ENCODE measurements at regions not wholly inside any gene's neighbourhood (a gene's known extent, or its start where the extent isn't known, plus 50 kb on each side); places are given as distances from the start of the nearest gene placed in this dataset.
"Not testable (repeated sequence)": the region's sequence is repeated elsewhere in the genome, so short reads cannot be mapped to it uniquely, and the experiment has no call there.

DNA sequence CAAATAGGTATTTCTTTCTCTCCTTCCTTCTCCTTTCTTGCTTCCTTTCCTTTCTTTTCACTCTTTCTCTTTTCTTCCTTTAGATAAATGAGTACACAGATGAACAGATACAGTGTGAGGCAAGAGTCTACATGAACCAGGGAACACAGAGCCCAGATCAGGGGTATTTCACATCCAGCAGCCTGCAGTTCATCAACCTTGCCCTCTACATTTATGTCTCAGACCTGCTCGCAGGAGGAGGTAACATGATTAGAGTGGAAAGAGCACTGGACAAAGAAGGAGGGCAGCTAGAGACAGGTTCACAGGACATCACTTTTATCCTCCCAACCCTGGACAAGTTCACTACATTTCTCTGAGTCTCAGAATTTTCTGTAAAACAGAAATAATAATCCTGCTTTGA, 773.1 kb downstream of the NTRK3 start:
- intact Hi-C loops (cut with micrococcal nuclease) = no loop called here

DNA sequence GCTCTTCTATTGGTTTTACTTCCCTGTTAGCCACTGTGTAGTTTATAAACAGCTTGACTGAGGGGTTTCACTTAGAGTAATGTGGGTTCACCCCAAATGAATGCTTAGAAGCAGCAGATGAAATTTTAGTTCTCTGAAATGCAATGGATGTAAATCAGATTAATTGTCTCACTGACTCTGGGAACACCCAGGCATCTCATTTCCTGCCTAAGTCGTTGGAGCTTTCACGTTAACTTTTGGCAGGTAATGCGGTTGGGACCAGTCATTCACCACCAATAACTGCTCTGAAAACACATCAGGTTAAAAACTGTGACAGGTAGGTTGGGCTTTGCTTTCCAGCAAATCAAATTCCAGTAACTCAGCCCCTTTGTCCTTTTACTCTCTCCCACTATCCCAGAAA, 775.4 kb downstream of the NTRK3 start:
- intact Hi-C loops (cut with micrococcal nuclease) = no loop called here

DNA sequence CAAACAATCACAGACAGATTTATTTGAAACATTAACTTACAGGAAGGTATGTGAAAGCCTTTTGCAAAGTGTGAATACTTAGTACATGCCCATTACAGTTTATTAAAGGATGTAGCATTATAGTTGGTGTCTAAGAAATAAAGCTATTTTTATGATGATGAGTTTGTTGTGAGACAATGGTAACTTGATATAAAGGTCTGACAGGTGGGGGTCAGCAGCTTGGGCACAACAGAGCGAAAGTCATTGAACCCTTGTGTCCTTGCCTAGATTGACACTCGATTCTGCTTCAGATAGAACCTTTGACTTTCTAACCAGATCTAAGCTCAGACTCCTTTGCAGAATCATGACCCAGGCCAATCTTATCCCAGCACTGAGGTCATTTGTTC, 777.9 kb downstream of the NTRK3 start:
- intact Hi-C loops (cut with micrococcal nuclease) = no loop called here

DNA sequence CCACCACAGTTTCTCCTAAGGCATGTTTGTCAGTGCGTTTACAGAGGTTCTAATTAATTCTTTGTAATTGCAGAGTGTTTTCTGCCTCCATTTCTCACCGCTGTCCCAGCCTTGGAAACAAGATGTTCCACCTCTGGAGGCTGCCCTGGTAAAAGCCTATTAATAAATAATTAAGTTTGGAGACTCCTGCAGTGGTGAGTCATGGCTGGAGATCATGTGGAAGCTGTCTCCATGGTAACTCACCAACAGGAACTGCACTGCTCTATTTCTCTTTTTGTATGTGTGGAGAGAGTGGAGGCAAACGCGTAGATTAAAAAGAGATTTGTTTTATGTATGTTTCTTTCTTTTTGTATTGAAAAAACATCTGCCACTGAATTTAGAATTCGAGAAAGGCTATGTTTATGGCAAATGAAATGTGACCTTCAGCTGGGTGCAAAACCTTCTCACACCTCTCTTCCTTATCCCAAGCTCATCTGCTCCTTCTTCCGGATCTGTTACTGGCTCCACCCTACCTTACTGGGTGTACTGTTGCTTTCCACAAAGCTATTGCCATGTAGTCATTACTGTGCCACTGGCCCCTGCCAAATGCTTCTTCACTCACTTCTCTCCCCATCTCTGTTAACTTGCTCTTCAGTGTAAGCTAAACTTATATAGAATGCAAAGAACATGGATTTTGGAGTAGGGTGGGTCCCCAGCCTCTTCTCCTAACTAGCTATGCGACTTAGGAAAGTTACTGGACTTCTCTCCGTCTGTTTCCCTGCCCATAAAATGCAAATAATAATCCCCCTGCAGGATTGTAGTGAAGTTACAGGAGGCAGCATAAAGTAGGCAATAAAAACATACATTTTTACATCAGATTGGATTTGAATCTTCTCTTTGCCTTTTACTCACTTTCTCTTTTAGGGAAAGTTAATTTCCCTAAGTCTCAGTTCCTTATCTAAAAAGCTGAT, 778.5 kb downstream of the NTRK3 start:
- intact Hi-C loops (cut with micrococcal nuclease) = no loop called here

DNA sequence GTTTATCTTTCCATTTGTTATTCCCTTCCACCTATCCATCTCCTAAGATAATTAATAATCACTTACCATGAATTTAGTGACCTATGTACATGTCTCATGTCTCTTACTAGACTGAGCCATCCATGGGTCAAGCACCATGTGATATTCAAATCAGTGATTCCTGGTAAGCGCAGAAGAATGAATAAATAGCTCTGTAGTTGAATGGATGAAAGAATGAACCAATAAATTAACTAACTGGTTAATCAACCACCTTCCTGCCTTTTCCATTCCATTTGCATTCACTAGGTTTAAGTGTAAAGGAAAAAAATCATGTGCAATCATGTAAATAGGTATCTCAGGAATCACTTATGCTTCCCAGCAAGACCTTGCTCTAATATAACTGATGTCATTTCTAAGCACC, 779.5 kb downstream of the NTRK3 start:
- intact Hi-C loops (cut with micrococcal nuclease) = no loop called here

DNA sequence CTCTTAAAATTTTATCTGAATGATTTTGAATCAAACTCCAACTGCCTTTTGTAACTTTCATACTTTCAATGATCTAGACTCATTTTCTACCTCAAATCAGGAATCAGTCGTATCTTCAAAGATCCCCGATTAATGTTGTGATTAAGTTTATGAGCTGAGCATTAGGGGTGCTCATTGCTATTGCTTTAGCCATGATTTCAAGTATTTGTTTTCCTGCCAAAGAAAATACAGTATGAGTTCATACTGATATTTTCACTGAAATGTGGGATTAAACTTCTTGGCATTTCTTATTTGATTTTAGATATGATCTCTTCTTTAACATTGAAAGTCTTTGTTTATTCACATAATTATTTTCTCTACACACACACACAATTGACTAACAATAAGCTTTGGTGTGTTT, 785.6 kb downstream of the NTRK3 start:
- intact Hi-C loops (cut with micrococcal nuclease) = no loop called here

DNA sequence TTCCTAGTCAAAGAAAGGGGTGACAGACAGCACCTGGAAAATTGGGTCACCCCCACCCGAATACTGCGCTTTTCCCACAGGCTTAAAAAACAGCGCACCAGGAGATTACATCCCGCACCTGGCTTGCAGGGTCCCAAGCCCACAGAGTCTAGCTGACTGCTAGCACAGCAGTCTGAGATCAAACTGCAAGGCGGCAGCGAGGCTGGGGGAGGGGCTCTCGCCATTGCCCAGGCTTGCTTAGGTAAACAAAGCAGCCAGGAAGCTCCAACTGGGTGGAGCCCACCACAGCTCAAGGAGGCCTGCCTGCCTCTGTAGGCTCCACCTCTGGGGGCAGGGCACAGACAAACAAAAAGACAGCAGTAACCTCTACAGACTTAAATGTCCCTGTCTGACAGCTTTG, 792.6 kb downstream of the NTRK3 start:
- intact Hi-C loops (cut with micrococcal nuclease) = not testable (repeated sequence)

DNA sequence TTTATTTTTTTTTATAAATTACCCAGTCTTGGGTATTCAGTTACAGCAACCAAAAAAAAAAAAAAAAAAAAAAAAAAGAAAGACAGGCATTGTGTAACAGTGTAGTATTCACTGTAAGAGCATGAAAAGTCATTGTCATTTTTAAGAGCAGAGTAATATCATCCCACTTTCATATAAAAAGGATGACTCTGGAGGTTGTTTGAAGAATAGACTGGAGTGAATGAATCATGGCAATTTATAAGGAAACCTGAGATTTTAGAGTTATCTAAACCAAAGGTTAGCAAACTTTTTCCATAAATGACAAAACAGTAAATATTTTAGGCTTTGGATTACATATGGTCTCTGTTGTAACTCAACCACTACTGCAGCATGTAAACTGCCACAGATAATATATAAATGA, 794.9 kb downstream of the NTRK3 start:
- intact Hi-C loops (cut with micrococcal nuclease) = no loop called here

DNA sequence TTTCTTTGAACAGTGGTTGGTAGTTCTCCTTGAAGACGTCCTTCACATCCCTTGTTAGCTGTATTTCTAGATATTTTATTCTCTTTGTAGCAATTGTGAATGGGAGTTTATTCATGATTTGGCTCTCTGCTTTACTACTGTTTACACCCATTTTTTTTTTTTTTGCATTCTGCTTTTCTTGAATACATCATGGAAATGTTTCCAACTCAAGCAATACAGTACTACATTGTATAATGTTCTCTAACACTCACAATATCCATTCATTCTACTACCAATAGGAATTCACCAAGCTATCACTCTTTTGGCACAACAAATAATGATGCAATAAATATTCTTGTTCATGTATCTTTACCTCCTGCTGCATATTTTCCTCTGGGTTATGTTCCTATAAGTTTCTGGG, 801.7 kb downstream of the NTRK3 start:
- intact Hi-C loops (cut with micrococcal nuclease) = no loop called here

DNA sequence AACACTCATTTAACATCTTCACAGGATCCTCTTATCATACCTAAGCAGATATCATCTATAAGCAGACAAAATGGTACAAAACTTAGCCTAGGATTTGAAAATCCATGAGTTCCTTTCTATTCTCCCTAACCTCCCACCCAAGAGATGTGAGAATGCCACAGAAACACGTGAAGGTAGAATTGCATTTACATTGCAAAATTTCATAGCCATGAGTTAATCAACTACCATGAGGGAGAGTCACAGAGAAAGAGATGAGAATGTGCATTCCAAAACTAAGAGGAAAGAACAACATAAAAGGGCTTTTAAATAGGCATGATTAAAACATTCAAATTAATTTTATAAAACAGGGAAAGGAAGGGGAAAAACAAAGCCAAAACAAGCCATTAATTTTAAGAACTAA, 806.2 kb downstream of the NTRK3 start:
- intact Hi-C loops (cut with micrococcal nuclease) = no loop called here

DNA sequence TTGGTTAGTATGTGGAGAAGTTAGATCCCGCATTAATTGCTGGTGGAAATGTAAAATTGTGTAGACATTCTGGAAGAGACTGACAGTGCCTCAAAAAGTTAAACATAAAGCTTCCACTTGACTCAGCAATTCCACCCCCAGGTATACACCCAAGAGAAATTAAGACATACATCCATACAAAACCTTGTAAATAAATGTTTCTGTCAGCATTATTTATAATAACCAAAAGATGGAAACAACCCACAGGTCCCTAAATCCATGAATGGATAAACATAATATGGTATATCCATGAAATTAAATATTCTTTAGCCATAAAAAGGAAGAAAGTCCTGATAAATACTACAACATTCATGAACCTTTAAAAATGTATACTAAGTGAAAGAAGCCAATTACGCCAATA, 817.4 kb downstream of the NTRK3 start:
- intact Hi-C loops (cut with micrococcal nuclease) = no loop called here

DNA sequence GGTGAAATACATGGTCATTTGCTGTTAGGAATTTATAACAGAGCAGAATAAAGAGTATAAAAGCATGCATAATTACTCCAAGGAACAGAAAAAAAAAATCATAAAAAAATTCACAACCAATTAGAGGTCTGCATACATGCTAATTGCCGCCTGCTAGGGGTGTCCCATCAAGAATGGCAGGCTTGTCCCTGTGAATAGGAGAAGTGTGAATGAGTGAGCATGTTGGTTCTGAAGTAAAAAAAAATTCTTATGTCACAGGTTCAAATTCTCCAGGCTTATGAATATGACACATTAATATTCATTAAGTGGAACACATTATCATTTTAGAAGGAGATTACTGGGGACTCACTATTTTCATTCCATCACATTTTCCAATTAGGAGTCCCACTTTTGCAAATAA, 822.7 kb downstream of the NTRK3 start:
- intact Hi-C loops (cut with micrococcal nuclease) = no loop called here

DNA sequence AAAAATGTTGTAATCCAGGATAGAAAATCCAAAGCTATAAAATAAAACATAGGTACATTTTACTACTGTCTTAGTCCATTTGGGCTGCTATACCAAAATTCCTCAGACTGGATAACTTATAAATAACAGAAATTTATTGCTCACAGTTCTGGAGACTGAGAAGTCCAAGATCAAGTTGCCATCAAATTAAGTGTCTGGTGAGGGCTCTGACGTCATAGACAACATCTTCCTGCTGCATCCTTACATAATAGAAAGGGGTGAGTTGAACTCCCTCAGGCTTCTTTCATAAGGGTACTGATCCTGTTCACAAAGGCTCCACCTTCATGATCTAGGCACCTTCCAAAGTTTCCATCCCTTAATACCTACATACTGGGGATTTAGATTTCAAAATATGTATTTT, 826.8 kb downstream of the NTRK3 start:
- intact Hi-C loops (cut with micrococcal nuclease) = no loop called here

DNA sequence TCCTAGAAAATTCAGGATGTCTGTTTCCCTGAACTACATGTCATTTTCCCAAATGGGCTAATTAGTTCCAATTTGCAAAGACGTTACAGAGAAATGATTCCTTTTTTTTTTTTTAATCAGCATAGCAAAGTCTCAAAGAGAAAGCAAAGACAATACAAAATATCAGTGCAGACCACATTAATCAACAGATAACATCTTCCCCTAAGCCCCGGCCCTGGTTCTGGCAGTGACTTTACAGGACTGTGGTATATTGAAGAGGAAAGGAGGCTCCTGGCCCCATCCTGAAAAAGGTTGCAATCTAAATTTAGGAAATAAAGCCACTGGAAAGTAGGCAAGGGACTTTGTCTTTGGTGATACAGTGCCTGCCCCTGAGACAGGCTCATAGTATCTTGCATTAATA, 836.5 kb downstream of the NTRK3 start:
- intact Hi-C loops (cut with micrococcal nuclease) = no loop called here

DNA sequence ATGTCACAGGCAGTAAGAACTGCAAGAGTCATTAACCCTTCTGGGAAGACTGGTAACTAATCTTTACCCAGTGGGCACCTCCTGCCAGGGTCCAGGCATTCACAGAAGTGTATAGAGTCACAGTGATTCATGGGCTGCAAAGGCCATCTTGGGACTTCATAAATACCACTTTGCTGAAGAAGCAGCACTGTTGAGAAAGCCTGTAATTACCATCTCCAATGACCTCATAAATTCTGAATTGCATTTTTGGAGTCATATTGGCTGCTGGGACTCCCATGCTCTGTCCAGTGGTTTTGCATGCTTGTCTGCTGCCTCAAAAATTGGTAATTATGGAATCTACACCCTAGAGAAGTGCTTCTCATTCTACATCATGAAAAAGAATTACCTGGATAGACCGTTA, 837.2 kb downstream of the NTRK3 start:
- intact Hi-C loops (cut with micrococcal nuclease) = no loop called here

DNA sequence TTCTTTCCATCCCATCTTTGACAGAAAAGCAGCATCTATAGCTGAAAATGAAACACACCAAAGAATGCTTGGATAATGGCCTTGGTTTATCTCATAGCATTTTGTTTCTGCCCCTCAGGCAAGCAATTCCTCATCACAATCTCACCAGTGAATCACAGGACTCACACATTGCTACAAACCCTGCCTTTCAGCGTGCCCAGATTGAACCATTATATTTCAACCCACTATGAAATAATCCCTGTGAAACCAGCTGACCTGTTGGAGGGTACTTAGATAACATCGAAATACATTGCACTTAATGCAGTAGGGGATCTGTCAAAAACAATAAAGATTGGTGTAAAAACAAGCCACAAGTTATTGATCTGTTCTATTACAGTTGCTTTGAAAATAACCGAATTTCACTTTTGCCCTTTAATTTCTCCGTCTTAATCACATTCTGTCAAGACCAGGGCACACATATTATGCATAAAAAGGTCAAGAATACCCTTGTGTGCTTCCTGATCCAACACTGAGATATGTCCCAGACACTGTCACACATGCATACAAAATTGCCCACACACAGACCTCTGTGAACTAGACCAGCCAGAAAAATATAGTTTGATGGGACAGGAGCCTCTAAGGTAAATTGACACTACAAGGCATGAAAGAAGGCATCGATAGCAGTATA, 839.8 kb downstream of the NTRK3 start:
- intact Hi-C loops (cut with micrococcal nuclease) = no loop called here

DNA sequence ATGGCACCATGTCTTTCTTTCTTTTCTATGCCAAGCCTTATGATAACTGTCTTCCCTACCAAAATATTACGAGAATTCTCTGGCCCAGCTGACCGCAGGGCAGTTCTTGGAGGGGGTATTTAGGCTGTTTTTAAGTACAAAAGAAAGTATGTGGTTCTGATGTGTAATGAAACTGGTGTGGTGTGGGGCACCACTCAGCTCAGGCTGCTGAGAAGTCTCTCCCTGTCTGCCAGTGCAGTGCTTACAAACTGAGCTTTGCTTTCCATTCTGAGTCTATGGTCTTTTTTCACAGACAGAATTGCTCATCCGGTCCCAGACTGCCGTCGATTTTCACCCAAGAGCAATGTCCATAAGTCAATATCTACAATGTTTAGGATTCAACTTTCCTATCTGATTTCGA, 847.6 kb downstream of the NTRK3 start:
- intact Hi-C loops (cut with micrococcal nuclease) = no loop called here

DNA sequence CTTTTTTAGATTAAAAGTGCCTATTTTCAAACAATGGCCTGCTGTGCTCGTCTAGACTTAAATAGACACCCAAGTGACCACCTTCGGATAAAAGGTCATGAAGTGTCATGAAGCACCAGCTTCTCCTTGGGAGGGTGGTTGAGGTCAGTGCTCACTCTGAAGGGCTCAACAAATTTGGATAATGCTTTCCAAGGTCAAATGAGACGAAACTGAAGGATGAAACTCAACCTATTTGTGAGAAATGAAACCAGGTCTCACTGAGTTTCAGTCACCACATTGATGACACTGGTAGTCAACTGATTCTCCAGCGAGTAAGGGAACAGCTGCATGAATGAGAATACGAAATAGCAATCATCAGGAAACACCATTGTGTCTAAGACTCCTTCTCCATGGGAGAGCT, 852.6 kb downstream of the NTRK3 start:
- intact Hi-C loops (cut with micrococcal nuclease) = no loop called here

DNA sequence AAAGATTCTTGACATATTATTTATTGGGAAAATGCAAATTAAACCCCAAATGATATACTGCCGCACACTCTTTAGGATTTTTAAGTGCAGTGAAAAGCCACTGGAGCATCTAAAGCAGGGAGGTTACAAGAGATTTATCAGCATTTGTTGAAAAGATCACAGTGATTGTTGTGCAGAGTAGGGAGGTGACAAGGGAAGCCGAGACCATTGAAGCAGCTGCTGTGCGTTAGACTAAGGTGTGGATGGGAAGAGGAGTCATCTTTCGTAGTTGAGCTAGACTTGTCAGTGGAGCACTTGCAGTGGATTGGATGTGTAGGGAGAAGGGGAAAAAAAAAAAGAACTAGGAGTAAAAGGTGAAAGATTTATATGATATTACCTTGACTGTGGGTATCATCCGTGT, 854.6 kb downstream of the NTRK3 start:
- intact Hi-C loops (cut with micrococcal nuclease) = no loop called here

DNA sequence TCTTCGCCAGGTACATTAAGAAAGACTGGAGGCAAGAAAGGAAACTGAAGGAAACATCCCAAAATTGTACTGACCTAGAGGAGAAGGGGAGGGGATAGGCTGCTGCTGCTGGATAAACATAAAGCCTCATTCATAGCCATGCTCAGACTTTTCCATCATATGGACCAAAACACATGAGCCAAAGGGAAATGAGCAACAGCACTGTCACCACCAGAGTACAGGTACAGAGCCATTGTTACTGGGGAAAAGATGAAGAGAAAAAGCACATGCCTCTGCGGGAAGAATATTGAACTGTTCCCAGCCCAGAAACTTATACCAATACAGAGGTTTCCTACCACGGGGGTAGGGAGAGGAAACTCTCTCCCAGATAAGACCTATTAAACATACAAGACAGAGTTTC, 861.9 kb downstream of the NTRK3 start:
- intact Hi-C loops (cut with micrococcal nuclease) = no loop called here

DNA sequence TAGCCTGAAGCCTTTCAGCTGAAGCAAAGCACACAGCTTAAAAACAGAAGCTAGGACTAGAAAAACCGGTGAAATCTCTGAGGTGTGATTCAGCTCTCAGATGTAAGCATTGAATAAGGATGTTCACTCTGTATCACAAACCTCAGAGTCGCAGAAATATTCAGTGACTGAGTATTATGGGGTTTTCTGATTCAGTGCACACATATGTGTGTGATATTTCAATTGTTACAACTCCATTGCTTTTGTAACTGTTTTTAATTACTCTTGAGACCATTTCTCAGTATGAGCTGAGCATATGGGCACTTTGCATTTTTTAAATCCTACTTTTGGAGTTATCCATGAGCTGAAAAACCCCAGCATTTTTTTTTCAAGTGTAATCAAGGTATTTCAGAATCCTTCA, 868.8 kb downstream of the NTRK3 start:
- intact Hi-C loops (cut with micrococcal nuclease) = no loop called here

DNA sequence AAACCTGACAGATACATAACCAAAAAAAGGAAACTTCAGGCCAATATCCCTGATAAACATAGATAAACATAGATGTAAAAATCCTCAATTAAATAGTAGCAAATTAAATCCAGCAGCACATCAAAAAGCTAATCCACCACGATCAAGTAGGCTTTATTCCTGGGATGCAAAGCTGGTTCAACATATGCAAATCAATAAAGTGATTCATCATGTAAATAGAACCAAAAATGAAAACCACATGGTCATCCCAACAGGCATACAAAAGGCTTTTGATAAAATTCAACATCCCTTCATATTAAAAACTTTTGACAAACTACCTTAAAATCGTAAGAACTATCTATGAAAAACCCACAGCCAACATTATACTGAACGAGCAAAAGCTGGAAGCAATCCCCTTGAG, 882.2 kb downstream of the NTRK3 start:
- intact Hi-C loops (cut with micrococcal nuclease) = no loop called here

DNA sequence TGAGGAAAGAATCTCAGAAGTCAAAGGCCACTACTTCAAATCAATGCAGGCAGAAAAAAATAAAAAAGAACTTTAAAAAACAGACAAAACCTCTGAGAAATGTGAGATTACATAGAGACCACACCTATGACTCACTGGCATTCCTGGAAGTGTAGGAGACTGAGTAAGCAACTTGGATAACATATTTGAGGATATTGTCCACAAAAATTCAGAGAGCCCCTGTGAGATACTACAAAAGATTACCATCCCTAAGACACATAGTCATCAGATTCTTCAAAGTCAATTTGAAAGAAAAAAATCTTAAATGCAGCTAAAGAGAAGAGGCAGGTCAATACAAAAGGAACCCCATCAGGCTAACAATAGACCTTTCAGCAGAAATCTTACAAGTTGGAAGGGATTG, 887.3 kb downstream of the NTRK3 start:
- intact Hi-C loops (cut with micrococcal nuclease) = no loop called here
